ENCODE measurements at regions not wholly inside any gene's neighbourhood (a gene's known extent, or its start where the extent isn't known, plus 50 kb on each side); places are given as distances from the start of the nearest gene placed in this dataset.

DNA sequence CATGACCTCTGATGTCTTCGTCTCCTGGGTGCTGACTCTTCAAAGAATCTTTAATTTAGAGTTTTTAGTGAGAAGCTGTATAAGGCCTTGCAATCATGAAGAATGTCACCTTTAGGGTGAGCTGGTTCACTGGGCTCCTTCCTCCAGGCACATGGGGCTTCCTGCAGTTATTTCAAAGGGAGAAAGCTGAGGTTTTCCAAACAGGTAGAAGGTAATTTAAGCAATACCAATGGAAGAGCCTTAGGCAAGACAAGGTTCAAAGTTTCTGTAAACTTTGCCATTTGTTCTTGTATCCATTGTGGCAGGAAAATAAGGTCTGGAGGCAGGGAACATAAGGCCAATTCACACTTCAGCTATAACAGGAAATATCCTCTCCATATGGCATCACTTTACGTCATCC lies 88.0 kb upstream of the EIF5 start:
- peaks cover 14% of the 10 kb centered on the region for H3K4me1 ChIP-seq

DNA sequence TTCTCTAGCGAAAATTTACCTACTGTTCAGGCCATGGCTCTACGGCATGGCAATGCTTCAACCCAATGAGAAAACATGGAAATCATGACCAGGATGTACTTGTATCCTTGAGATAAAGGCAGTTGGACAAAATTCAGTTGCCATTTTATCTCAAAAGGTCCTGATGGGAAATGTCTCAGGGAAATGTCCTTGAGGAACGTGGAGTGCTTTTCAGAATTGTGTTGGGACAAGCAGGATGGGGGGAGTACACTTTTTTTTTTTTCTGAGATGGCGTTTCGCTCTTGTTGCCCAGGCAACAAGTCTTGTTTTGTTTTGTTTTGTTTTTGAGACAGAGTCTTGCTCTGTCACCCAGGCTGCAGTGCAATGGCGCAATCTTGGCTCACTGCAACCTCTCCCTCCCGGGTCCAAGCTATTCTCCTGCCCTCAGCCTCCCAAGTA lies 86.8 kb upstream of the EIF5 start:
- TF ChIP-seq, protein P1, sequence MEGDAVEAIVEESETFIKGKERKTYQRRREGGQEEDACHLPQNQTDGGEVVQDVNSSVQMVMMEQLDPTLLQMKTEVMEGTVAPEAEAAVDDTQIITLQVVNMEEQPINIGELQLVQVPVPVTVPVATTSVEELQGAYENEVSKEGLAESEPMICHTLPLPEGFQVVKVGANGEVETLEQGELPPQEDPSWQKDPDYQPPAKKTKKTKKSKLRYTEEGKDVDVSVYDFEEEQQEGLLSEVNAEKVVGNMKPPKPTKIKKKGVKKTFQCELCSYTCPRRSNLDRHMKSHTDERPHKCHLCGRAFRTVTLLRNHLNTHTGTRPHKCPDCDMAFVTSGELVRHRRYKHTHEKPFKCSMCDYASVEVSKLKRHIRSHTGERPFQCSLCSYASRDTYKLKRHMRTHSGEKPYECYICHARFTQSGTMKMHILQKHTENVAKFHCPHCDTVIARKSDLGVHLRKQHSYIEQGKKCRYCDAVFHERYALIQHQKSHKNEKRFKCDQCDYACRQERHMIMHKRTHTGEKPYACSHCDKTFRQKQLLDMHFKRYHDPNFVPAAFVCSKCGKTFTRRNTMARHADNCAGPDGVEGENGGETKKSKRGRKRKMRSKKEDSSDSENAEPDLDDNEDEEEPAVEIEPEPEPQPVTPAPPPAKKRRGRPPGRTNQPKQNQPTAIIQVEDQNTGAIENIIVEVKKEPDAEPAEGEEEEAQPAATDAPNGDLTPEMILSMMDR (IDR thresholded peaks at IDR 0.05; ENCODE audit: insufficient read depth in 1 of 2, low read depth in 1 of 2, low read length in 1 of 2, severe bottlenecking in 1 of 2, unreplicated experiment in 1 of 2) = no peak
- Histone ChIP-seq H3K9me3 (peaks cover 13% of the 10 kb centered on the region), H3K36me3 (ENCODE audit: control insufficient read depth, insufficient read depth, low read length) (no peaks in the 10 kb centered on the region), H3K4me3 (ENCODE audit: low read depth, low read length) (no peak overlapping the region), H3K4me1 (peaks cover 15% of the 10 kb centered on the region), H3K27me3 (replicated peaks; ENCODE audit: control insufficient read depth, insufficient read depth, low read length) (no peaks in the 10 kb centered on the region)
- ChIA-PET POLR2A (no interaction called here), CTCF (no interaction called here)
- Mint-ChIP-seq H3K4me1 (ENCODE audit: low read depth, unreplicated experiment) (peaks cover 6% of the 10 kb centered on the region), H3K9me3 (ENCODE audit: unreplicated experiment) (peaks cover 14% of the 10 kb centered on the region), H3K4me3 (ENCODE audit: unreplicated experiment) (no peak overlapping the region), H3K27me3 (ENCODE audit: insufficient read depth, unreplicated experiment) (no peaks in the 10 kb centered on the region), H3K36me3 (ENCODE audit: insufficient read depth, unreplicated experiment) (no peaks in the 10 kb centered on the region), H3K27ac (ENCODE audit: unreplicated experiment) (no peak overlapping the region)
- no peak for DNase-seq
- no TSS peak for BruUV-seq (replicated peaks)
- intact Hi-C loops (cut with micrococcal nuclease; ENCODE audit: unreplicated experiment) = no loop called here

More for the DNA sequence above, 88.0 kb upstream of the EIF5 start:
- DNase-seq = no peak
- H3K27ac Mint-ChIP-seq (ENCODE audit: unreplicated experiment) = no peak overlapping the region
- peaks cover 9% of the 10 kb centered on the region for H3K9me3 Mint-ChIP-seq (ENCODE audit: unreplicated experiment)
- no peak overlapping the region for H3K4me3 ChIP-seq (ENCODE audit: low read depth, low read length)
- no TSS peak for BruUV-seq (replicated peaks)
- CTCF ChIA-PET = no interaction called here
- peaks cover 11% of the 10 kb centered on the region; the same call in 1 of the 2 replicates for H3K9me3 ChIP-seq
- H3K4me3 Mint-ChIP-seq (ENCODE audit: unreplicated experiment) = no peak overlapping the region
- intact Hi-C loops (cut with micrococcal nuclease; ENCODE audit: unreplicated experiment) = no loop called here
- POLR2A ChIA-PET = no interaction called here
- H3K4me1 Mint-ChIP-seq (ENCODE audit: low read depth, unreplicated experiment) = peaks cover 6% of the 10 kb centered on the region
- TF ChIP-seq, protein P1 (IDR thresholded peaks at IDR 0.05; ENCODE audit: insufficient read depth in 1 of 2, low read depth in 1 of 2, low read length in 1 of 2, severe bottlenecking in 1 of 2, unreplicated experiment in 1 of 2) = no peak
- no peaks in the 10 kb centered on the region for H3K27me3 ChIP-seq (replicated peaks; ENCODE audit: control insufficient read depth, insufficient read depth, low read length)
- no peaks in the 10 kb centered on the region for H3K36me3 Mint-ChIP-seq (ENCODE audit: insufficient read depth, unreplicated experiment)
- no peaks in the 10 kb centered on the region for H3K27me3 Mint-ChIP-seq (ENCODE audit: insufficient read depth, unreplicated experiment)
- no peaks in the 10 kb centered on the region for H3K36me3 ChIP-seq (ENCODE audit: control insufficient read depth, insufficient read depth, low read length)

DNA sequence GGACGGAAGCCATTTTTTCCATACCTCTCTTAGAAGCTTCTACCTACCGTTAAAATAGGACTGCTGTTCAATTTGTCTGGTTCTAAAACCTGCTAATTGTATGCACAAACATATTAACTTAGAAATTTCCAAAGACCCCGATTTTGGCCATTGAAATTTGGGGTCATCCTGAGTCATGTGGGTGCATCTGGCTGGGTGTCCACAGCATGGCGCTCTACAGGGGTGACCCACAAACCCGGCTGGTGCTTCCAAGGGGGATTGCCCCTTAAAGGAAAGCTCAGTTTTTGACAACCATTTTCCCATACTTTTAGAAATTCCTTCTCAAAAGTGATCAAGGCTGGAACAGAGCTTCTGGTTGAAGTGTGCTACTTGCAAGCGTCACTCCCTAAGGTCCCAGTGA lies 83.9 kb upstream of the EIF5 start:
- peaks cover 18% of the 10 kb centered on the region for H3K9me3 Mint-ChIP-seq (ENCODE audit: unreplicated experiment)
- no peak overlapping the region for H3K27ac Mint-ChIP-seq (ENCODE audit: unreplicated experiment)
- TF ChIP-seq, protein P1 (IDR thresholded peaks at IDR 0.05; ENCODE audit: insufficient read depth in 1 of 2, low read depth in 1 of 2, low read length in 1 of 2, severe bottlenecking in 1 of 2, unreplicated experiment in 1 of 2) = no peak

More for the DNA sequence above, 83.9 kb upstream of the EIF5 start:
- peaks cover 7% of the 10 kb centered on the region; the same call in 1 of the 2 replicates for H3K9me3 ChIP-seq
- no peaks in the 10 kb centered on the region for H3K36me3 Mint-ChIP-seq (ENCODE audit: insufficient read depth, unreplicated experiment)
- CTCF ChIA-PET = interaction anchor here (0.7 kb wide), 1 partner anchor 17 kb away, joined by 3 read pairs; no protein-coding TSS in a partner anchor
- H3K4me3 ChIP-seq (ENCODE audit: low read depth, low read length) = no peak overlapping the region
- intact Hi-C loops (cut with micrococcal nuclease; ENCODE audit: unreplicated experiment) = no loop called here
- no peak for DNase-seq
- no peaks in the 10 kb centered on the region for H3K27me3 Mint-ChIP-seq (ENCODE audit: insufficient read depth, unreplicated experiment)
- POLR2A ChIA-PET = no interaction called here
- H3K36me3 ChIP-seq (ENCODE audit: control insufficient read depth, insufficient read depth, low read length) = no peaks in the 10 kb centered on the region
- BruUV-seq (replicated peaks) = no TSS peak
- H3K4me1 Mint-ChIP-seq (ENCODE audit: low read depth, unreplicated experiment) = peaks cover 6% of the 10 kb centered on the region
- no peaks in the 10 kb centered on the region for H3K27me3 ChIP-seq (replicated peaks; ENCODE audit: control insufficient read depth, insufficient read depth, low read length)
- H3K4me3 Mint-ChIP-seq (ENCODE audit: unreplicated experiment) = no peak overlapping the region
- H3K4me1 ChIP-seq = peaks cover 15% of the 10 kb centered on the region
